GM21737 (cell line): ENCODE measurements at regions not wholly inside any gene's neighbourhood (a gene's known extent, or its start where the extent isn't known, plus 50 kb on each side); places are given as distances from the start of the nearest gene placed in this dataset.

Source experiments
- ATAC-seq: cut with Tn5 transposase; IDR thresholded peaks from one replicate; pipeline ENCODE4 v1.9.1; 2021; ENCODE audit warnings: mild to moderate bottlenecking, moderate library complexity; ENCODE audit not compliant: unreplicated experiment

- ATAC-seq, result no peak
Measured at GRCh38 chr2:6443061-6443823, 422.5 kb downstream of the CMPK2 start.

GRCh38 chr2:6444514-6444913, 421.2 kb downstream of the CMPK2 start:
- ATAC-seq, result no peak

GRCh38 chr2:6445156-6445555, 420.6 kb downstream of the CMPK2 start:
- ATAC-seq, result no peak

GRCh38 chr2:6446938-6447608, 418.6 kb downstream of the CMPK2 start:
- ATAC-seq, result no peak

- no peak for ATAC-seq
Measured at GRCh38 chr2:6448893-6449292, 416.8 kb downstream of the CMPK2 start.

GRCh38 chr2:6449343-6449742, 416.4 kb downstream of the CMPK2 start:
- no peak for ATAC-seq

GRCh38 chr2:6452702-6453481, 412.8 kb downstream of the CMPK2 start:
- no peak for ATAC-seq

GRCh38 chr2:6454286-6454990, 411.3 kb downstream of the CMPK2 start:
- no peak for ATAC-seq

- ATAC-seq, result no peak
Measured at GRCh38 chr2:6459138-6459537, 406.6 kb downstream of the CMPK2 start.

- no peak for ATAC-seq
Measured at GRCh38 chr2:6470518-6470917, 395.2 kb downstream of the CMPK2 start.

GRCh38 chr2:6471419-6471818, 394.3 kb downstream of the CMPK2 start:
- no peak for ATAC-seq

GRCh38 chr2:6474161-6475140, 391.3 kb downstream of the CMPK2 start:
- no peak for ATAC-seq

GRCh38 chr2:6475155-6475940, 390.4 kb downstream of the CMPK2 start:
- ATAC-seq, result no peak

GRCh38 chr2:6480514-6480913, 385.2 kb downstream of the CMPK2 start:
- no peak for ATAC-seq

- ATAC-seq, result no peak
Measured at GRCh38 chr2:6482256-6482655, 383.5 kb downstream of the CMPK2 start.

GRCh38 chr2:6487765-6488164, 377.9 kb downstream of the CMPK2 start:
- no peak for ATAC-seq

- ATAC-seq, result no peak
Measured at GRCh38 chr2:6492573-6492972, 373.1 kb downstream of the CMPK2 start.

- ATAC-seq, result no peak
Measured at GRCh38 chr2:6493266-6493665, 372.4 kb downstream of the CMPK2 start.

GRCh38 chr2:6493669-6494068, 372.0 kb downstream of the CMPK2 start:
- no peak for ATAC-seq
